ENCODE measurements at regions not wholly inside any gene's neighbourhood (a gene's known extent, or its start where the extent isn't known, plus 50 kb on each side); places are given as distances from the start of the nearest gene placed in this dataset.

GRCh38 chr21:39082656-39083376, 100.4 kb downstream of the PSMG1 start:
- Histone ChIP-seq H3K27ac (ENCODE audit: low read length) (peak overlapping the region; percentile 24), H3K36me3 (ENCODE audit: control insufficient read depth, insufficient read depth, low read length) (no peaks in the 10 kb centered on the region), H3K4me3 (ENCODE audit: low read length) (no peak overlapping the region), H3K9me3 (ENCODE audit: control insufficient read depth, low read depth, low read length) (no peaks in the 10 kb centered on the region), H3K27me3 (ENCODE audit: control insufficient read depth, insufficient read depth, low read length) (no peaks in the 10 kb centered on the region), H3K4me1 (ENCODE audit: control insufficient read depth, insufficient read depth, low read length) (peaks cover 10% of the 10 kb centered on the region)
- WGBS (ENCODE audit: insufficient coverage, low lambda C conversion rate): 83% methylated on average over 1 of the region's 24 CpGs
- DNase-seq: peak in 1 of 2 donors; percentile 42

GRCh38 chr21:39080366-39080765, 102.9 kb downstream of the PSMG1 start:
- no peaks in the 10 kb centered on the region for H3K9me3 ChIP-seq (ENCODE audit: control insufficient read depth, low read depth, low read length)
- no peak overlapping the region for H3K4me3 ChIP-seq (ENCODE audit: low read length)
- no peaks in the 10 kb centered on the region for H3K36me3 ChIP-seq (ENCODE audit: control insufficient read depth, insufficient read depth, low read length)
- no CpG with 5 or more reads among the region's 5 CpGs for WGBS (ENCODE audit: insufficient coverage, low lambda C conversion rate)
- no peaks in the 10 kb centered on the region for H3K27me3 ChIP-seq (ENCODE audit: control insufficient read depth, insufficient read depth, low read length)
- peaks cover 10% of the 10 kb centered on the region for H3K4me1 ChIP-seq (ENCODE audit: control insufficient read depth, insufficient read depth, low read length)
- no peak overlapping the region for H3K27ac ChIP-seq (ENCODE audit: low read length)
- no peak for DNase-seq

- no peaks in the 10 kb centered on the region for H3K9me3 ChIP-seq (ENCODE audit: control insufficient read depth, low read depth, low read length)
- H3K27ac ChIP-seq (ENCODE audit: low read length): no peak overlapping the region
- no peaks in the 10 kb centered on the region for H3K27me3 ChIP-seq (ENCODE audit: control insufficient read depth, insufficient read depth, low read length)
- DNase-seq: no peak
- peaks cover 7% of the 10 kb centered on the region for H3K4me1 ChIP-seq (ENCODE audit: control insufficient read depth, insufficient read depth, low read length)
- H3K4me3 ChIP-seq (ENCODE audit: low read length): no peak overlapping the region
- WGBS (ENCODE audit: insufficient coverage, low lambda C conversion rate): no CpG with 5 or more reads among the region's 15 CpGs
- H3K36me3 ChIP-seq (ENCODE audit: control insufficient read depth, insufficient read depth, low read length): no peaks in the 10 kb centered on the region
Observed at GRCh38 chr21:39079617-39080016, 103.6 kb downstream of the PSMG1 start.

GRCh38 chr21:39078322-39079065, 104.8 kb downstream of the PSMG1 start:
- H3K36me3 ChIP-seq (ENCODE audit: control insufficient read depth, insufficient read depth, low read length): no peaks in the 10 kb centered on the region
- H3K9me3 ChIP-seq (ENCODE audit: control insufficient read depth, low read depth, low read length): no peaks in the 10 kb centered on the region
- DNase-seq: no peak
- no peaks in the 10 kb centered on the region for H3K27me3 ChIP-seq (ENCODE audit: control insufficient read depth, insufficient read depth, low read length)
- 100% methylated on average over 1 of the region's 5 CpGs for WGBS (ENCODE audit: insufficient coverage, low lambda C conversion rate)
- H3K4me1 ChIP-seq (ENCODE audit: control insufficient read depth, insufficient read depth, low read length): peaks cover 7% of the 10 kb centered on the region
- H3K4me3 ChIP-seq (ENCODE audit: low read length): no peak overlapping the region
- no peak overlapping the region for H3K27ac ChIP-seq (ENCODE audit: low read length)

- no CpG with 5 or more reads among the region's 3 CpGs for WGBS (ENCODE audit: insufficient coverage, low lambda C conversion rate)
- Histone ChIP-seq H3K27me3 (ENCODE audit: control insufficient read depth, insufficient read depth, low read length) (no peaks in the 10 kb centered on the region), H3K4me1 (ENCODE audit: control insufficient read depth, insufficient read depth, low read length) (peaks cover 4% of the 10 kb centered on the region), H3K36me3 (ENCODE audit: control insufficient read depth, insufficient read depth, low read length) (no peaks in the 10 kb centered on the region), H3K9me3 (ENCODE audit: control insufficient read depth, low read depth, low read length) (no peaks in the 10 kb centered on the region), H3K4me3 (ENCODE audit: low read length) (no peak overlapping the region), H3K27ac (ENCODE audit: low read length) (no peak overlapping the region)
- DNase-seq: no peak
Observed at GRCh38 chr21:39077876-39078275, 105.4 kb downstream of the PSMG1 start.

- Histone ChIP-seq H3K27ac (ENCODE audit: low read length) (no peak overlapping the region), H3K4me1 (ENCODE audit: control insufficient read depth, insufficient read depth, low read length) (no peaks in the 10 kb centered on the region), H3K27me3 (ENCODE audit: control insufficient read depth, insufficient read depth, low read length) (no peaks in the 10 kb centered on the region), H3K4me3 (ENCODE audit: low read length) (no peak overlapping the region), H3K36me3 (ENCODE audit: control insufficient read depth, insufficient read depth, low read length) (no peaks in the 10 kb centered on the region), H3K9me3 (ENCODE audit: control insufficient read depth, low read depth, low read length) (no peaks in the 10 kb centered on the region)
- DNase-seq: no peak
Observed at GRCh38 chr21:39074508-39074907, 108.7 kb downstream of the PSMG1 start.

- Histone ChIP-seq H3K4me1 (ENCODE audit: control insufficient read depth, insufficient read depth, low read length) (no peaks in the 10 kb centered on the region), H3K9me3 (ENCODE audit: control insufficient read depth, low read depth, low read length) (no peaks in the 10 kb centered on the region), H3K27ac (ENCODE audit: low read length) (no peak overlapping the region), H3K27me3 (ENCODE audit: control insufficient read depth, insufficient read depth, low read length) (no peaks in the 10 kb centered on the region), H3K36me3 (ENCODE audit: control insufficient read depth, insufficient read depth, low read length) (no peaks in the 10 kb centered on the region), H3K4me3 (ENCODE audit: low read length) (no peak overlapping the region)
- WGBS (ENCODE audit: insufficient coverage, low lambda C conversion rate): no CpG with 5 or more reads among the region's 4 CpGs
- no peak for DNase-seq
Observed at GRCh38 chr21:39073717-39074116, 109.5 kb downstream of the PSMG1 start.

GRCh38 chr21:39073063-39073462, 110.2 kb downstream of the PSMG1 start:
- Histone ChIP-seq H3K4me1 (ENCODE audit: control insufficient read depth, insufficient read depth, low read length) (no peaks in the 10 kb centered on the region), H3K27ac (ENCODE audit: low read length) (no peak overlapping the region), H3K4me3 (ENCODE audit: low read length) (no peak overlapping the region), H3K9me3 (ENCODE audit: control insufficient read depth, low read depth, low read length) (no peaks in the 10 kb centered on the region), H3K36me3 (ENCODE audit: control insufficient read depth, insufficient read depth, low read length) (no peaks in the 10 kb centered on the region), H3K27me3 (ENCODE audit: control insufficient read depth, insufficient read depth, low read length) (no peaks in the 10 kb centered on the region)
- no peak for DNase-seq
- no CpG with 5 or more reads among the region's 3 CpGs for WGBS (ENCODE audit: insufficient coverage, low lambda C conversion rate)

GRCh38 chr21:39072468-39072867, 110.8 kb downstream of the PSMG1 start:
- Histone ChIP-seq H3K4me3 (ENCODE audit: low read length) (no peak overlapping the region), H3K4me1 (ENCODE audit: control insufficient read depth, insufficient read depth, low read length) (no peaks in the 10 kb centered on the region), H3K36me3 (ENCODE audit: control insufficient read depth, insufficient read depth, low read length) (no peaks in the 10 kb centered on the region), H3K27ac (ENCODE audit: low read length) (peak overlapping the region; percentile 52), H3K27me3 (ENCODE audit: control insufficient read depth, insufficient read depth, low read length) (no peaks in the 10 kb centered on the region), H3K9me3 (ENCODE audit: control insufficient read depth, low read depth, low read length) (no peaks in the 10 kb centered on the region)
- WGBS (ENCODE audit: insufficient coverage, low lambda C conversion rate): no CpG with 5 or more reads among the region's 2 CpGs
- no peak for DNase-seq

- H3K36me3 ChIP-seq (ENCODE audit: control insufficient read depth, insufficient read depth, low read length): no peaks in the 10 kb centered on the region
- H3K4me3 ChIP-seq (ENCODE audit: low read length): no peak overlapping the region
- H3K9me3 ChIP-seq (ENCODE audit: control insufficient read depth, low read depth, low read length): no peaks in the 10 kb centered on the region
- WGBS (ENCODE audit: insufficient coverage, low lambda C conversion rate): no CpG with 5 or more reads among the region's 4 CpGs
- H3K27me3 ChIP-seq (ENCODE audit: control insufficient read depth, insufficient read depth, low read length): no peaks in the 10 kb centered on the region
- H3K4me1 ChIP-seq (ENCODE audit: control insufficient read depth, insufficient read depth, low read length): no peaks in the 10 kb centered on the region
- DNase-seq: peak in 1 of 2 donors; percentile 30
- H3K27ac ChIP-seq (ENCODE audit: low read length): no peak overlapping the region
Observed at GRCh38 chr21:39071623-39072214, 111.5 kb downstream of the PSMG1 start.

Data from large intestine (tissue), 3 donors.